Activated naive CD4-positive, alpha-beta T cell treated with anti-CD3 and anti-CD28 coated beads, Interleukin-2, amount 50 U/mL, for 24 hours (primary cell): ENCODE measurements at regions not wholly inside any gene's neighbourhood (a gene's known extent, or its start where the extent isn't known, plus 50 kb on each side); places are given as distances from the start of the nearest gene placed in this dataset.
A peak's percentile ranks its signal among the peaks of the same experiment; 100 is the strongest.

Experiments used
- H3K27ac Mint-ChIP-seq: one replicate; pipeline ENCODE4 v1.8.0; 2021; ENCODE audit warnings: mild to moderate bottlenecking, mixed read lengths
- H3K27me3 Mint-ChIP-seq: one replicate; pipeline ENCODE4 v1.8.0; 2021; ENCODE audit warnings: mixed read lengths
- H3K36me3 Mint-ChIP-seq: one replicate; pipeline ENCODE4 v1.8.0; 2021; ENCODE audit warnings: mixed read lengths
- H3K4me1 Mint-ChIP-seq: one replicate; pipeline ENCODE4 v1.8.0; 2021; ENCODE audit warnings: mixed read lengths
- H3K4me3 Mint-ChIP-seq: one replicate; pipeline ENCODE4 v1.8.0; 2021; ENCODE audit warnings: mild to moderate bottlenecking, mixed read lengths
- H3K9me3 Mint-ChIP-seq: one replicate; pipeline ENCODE4 v1.8.0; 2021; ENCODE audit warnings: mixed read lengths

DNA sequence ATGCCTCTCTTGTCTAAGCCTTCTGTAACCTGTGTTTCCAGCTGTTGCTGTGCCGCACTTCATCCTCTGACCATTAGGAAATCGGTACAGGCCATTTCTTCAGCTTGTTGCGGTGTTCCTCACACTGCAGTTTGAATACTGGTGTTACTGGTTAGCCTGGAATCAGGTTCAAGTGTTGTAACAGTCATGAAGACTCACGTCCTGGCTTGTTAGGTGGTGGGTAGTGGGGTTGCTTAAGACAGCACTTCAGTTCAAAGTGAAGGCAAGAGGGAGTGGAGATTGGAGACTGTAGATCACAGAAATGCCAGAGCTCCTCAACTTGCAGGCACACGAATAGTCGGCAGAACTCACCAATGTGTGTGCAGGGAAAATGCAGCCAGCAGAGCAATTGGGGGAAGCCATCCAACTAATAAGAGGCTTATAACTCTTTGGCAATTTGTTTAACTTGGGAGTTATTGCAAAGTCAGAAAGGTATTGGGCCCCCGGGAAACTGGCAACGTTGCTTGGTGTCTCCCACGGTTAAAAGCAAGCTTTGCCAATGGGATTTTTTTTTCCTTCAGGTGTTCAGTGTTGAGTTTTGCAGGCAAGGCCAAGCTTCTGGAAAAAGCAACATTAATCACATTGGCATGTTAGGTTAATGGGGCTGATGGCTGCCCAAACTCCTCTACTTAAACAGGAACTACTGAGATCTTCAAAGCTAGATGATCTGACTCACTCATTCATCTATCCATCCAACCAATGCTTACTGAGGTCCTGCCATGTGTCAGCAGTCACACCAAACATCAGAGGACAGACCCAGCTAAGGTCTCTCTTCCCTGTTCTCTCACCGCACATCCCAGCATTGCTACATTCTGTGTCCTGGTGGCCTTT is 380.9 kb downstream of the GATA3 start:
- H3K27ac Mint-ChIP-seq, result no peak overlapping the region
- H3K4me3 Mint-ChIP-seq, result no peak overlapping the region
- H3K4me1 Mint-ChIP-seq, result peaks cover 25% of the 10 kb centered on the region

DNA sequence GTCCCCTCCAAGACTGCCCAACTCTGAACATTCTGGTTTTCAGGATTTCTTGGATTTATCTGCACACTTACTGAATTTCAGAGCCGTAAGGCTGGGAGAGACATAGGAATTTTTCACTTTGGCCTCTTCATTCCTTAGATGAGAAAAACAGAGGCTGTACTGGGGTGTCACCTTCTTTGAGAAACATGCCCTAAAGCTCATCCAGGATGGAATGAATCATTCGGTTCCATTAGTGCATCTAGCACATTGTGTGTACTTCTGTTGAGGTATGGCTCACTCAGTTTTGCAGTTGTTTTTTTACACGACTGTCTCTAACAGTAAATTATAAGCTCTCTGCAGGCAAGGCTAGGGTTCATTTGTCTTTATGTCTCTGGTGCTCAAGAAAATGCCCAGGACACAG is 383.4 kb downstream of the GATA3 start:
- no peak overlapping the region for H3K4me3 Mint-ChIP-seq
- no peaks in the 10 kb centered on the region for H3K27me3 Mint-ChIP-seq
- no peaks in the 10 kb centered on the region for H3K36me3 Mint-ChIP-seq
- H3K9me3 Mint-ChIP-seq, result no peaks in the 10 kb centered on the region
- H3K27ac Mint-ChIP-seq, result no peak overlapping the region
- peaks cover 26% of the 10 kb centered on the region for H3K4me1 Mint-ChIP-seq

More for the DNA sequence above, 380.9 kb downstream of the GATA3 start:
- Mint-ChIP-seq H3K36me3 (no peaks in the 10 kb centered on the region), H3K9me3 (no peaks in the 10 kb centered on the region), H3K27me3 (no peaks in the 10 kb centered on the region)

DNA sequence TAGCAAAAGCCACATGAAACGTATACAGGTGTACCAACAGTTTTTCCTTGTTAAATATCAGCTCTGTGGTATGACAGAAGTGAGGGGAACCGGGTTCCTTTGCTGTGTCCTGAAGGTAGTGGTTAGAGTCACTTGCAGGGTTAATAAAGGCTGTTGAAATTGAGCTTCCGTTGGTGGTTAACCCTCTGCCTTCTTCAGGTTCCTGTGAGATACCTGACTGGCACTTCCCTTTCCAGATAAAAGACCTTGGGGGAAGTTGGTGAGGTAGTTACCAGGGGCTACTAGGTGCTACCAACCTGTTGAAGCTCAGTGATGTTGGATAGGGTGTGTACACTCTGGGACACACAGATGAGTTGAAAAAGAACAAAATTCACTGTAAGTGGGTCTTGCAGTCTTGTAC is 384.1 kb downstream of the GATA3 start:
- Mint-ChIP-seq H3K9me3 (no peaks in the 10 kb centered on the region), H3K4me1 (peaks cover 26% of the 10 kb centered on the region), H3K36me3 (no peaks in the 10 kb centered on the region), H3K4me3 (no peak overlapping the region), H3K27me3 (no peaks in the 10 kb centered on the region), H3K27ac (no peak overlapping the region)

DNA sequence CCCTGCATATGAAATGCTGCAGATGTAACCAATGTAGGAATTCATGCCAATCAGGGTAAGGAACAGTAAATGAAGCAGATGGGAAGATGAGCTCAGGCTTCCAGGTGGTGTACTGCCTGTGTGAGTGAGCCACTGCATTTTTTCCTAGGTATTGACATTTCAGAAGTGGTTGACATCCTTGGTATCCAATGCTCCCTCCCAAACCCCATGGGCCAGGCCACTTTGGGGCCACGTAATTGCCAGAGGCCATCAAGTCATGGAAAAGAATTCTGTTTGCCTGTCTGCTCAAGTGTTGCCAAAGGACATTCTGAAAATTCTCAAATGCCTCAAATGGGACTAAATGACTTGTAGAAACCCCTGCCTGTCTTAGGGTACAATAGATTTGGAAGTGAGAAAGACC is 384.6 kb downstream of the GATA3 start:
- Mint-ChIP-seq H3K4me3 (no peak overlapping the region), H3K9me3 (no peaks in the 10 kb centered on the region)

DNA sequence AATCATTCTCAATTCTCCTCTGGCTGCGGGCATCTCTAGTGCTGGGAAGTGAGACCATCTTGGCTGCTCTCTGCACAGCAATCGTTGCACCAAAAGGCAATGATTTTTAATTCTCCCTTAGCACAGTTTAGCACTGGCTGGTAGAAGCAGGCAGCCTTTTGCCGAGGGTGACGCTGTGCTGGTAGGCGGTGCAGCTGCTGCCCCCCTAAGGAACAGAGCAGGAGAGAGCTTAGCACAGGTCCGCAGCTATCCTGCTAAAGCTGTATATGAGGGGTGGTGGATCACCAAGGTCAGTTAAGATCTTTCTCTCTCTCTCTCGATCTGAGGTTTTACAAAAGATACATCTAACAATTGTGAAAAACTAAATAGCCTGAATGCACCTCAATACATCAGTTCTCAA is 390.1 kb downstream of the GATA3 start:
- no peaks in the 10 kb centered on the region for H3K27me3 Mint-ChIP-seq
- no peaks in the 10 kb centered on the region for H3K9me3 Mint-ChIP-seq
- no peak overlapping the region for H3K27ac Mint-ChIP-seq
- no peaks in the 10 kb centered on the region for H3K36me3 Mint-ChIP-seq
- H3K4me3 Mint-ChIP-seq, result no peak overlapping the region
- H3K4me1 Mint-ChIP-seq, result peaks cover 11% of the 10 kb centered on the region

More for the DNA sequence above, 384.6 kb downstream of the GATA3 start:
- no peaks in the 10 kb centered on the region for H3K27me3 Mint-ChIP-seq
- peak overlapping the region; percentile 21 for H3K27ac Mint-ChIP-seq
- H3K4me1 Mint-ChIP-seq, result peaks cover 26% of the 10 kb centered on the region
- no peaks in the 10 kb centered on the region for H3K36me3 Mint-ChIP-seq

DNA sequence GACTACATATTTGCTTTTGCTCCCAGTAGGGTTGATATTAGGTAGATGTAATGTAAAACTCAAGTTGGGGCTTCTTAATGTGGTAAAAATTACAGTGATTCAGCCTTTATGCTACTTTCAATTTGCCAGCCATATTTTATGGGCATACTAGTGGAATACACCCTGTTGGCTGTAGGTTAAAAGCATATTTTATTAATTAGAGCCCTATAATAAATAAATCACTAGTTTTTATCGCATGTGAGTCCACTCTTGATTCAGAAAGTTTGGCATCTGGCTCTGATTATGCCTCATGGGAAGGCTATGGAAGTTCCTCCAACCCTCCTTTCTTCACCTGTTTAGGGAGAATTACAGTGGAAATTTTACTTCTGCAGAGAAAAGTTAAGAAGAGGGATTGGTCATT is 390.9 kb downstream of the GATA3 start:
- H3K4me1 Mint-ChIP-seq, result peaks cover 10% of the 10 kb centered on the region
- no peaks in the 10 kb centered on the region for H3K36me3 Mint-ChIP-seq
- H3K27ac Mint-ChIP-seq, result no peak overlapping the region
- no peaks in the 10 kb centered on the region for H3K27me3 Mint-ChIP-seq
- H3K4me3 Mint-ChIP-seq, result no peak overlapping the region
- H3K9me3 Mint-ChIP-seq, result no peaks in the 10 kb centered on the region

DNA sequence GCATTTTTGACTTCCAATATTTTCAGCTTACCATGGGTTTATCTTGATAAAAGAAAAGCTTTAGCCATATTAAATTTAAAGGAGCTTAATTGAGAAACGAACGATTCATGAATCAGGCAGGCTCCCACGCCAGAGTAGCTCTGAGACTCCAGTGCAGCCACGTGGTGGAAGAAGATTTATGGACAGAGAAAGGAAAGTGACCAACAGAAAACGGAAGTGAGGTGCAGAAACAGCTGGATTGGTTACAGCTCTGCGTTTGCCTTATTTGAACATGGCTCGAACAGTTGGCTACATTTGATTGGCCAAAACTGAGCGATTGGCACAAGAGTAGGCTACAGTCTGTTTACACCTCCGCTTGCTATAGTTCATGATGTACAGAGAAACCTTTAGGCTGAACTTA is 395.4 kb downstream of the GATA3 start:
- Mint-ChIP-seq H3K27me3 (peaks cover 2% of the 10 kb centered on the region), H3K9me3 (no peaks in the 10 kb centered on the region), H3K36me3 (no peaks in the 10 kb centered on the region), H3K27ac (no peak overlapping the region), H3K4me3 (no peak overlapping the region), H3K4me1 (peaks cover 5% of the 10 kb centered on the region)

DNA sequence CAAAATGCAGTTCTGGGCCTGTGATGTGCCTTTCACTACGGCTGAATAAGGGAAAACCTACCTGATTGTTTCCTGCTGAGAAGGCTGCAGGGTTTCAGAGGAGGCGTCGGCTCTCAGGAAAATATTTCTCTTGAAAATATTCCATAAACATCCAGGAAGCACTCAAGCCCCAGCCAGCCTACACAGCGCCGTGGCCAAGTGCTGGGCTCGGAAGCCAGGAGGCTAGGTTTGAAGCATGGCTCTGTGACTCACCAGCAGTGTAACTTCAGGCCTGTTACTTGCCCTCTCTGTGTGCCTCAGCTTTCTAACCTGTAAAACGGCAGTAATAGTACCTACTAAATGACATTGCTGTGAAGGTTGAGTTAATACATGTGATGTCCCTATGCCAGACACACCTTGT is 399.1 kb downstream of the GATA3 start:
- no peak overlapping the region for H3K4me3 Mint-ChIP-seq
- no peaks in the 10 kb centered on the region for H3K36me3 Mint-ChIP-seq
- peaks cover 4% of the 10 kb centered on the region for H3K27me3 Mint-ChIP-seq
- H3K4me1 Mint-ChIP-seq, result peaks cover 4% of the 10 kb centered on the region
- H3K9me3 Mint-ChIP-seq, result no peaks in the 10 kb centered on the region
- no peak overlapping the region for H3K27ac Mint-ChIP-seq

DNA sequence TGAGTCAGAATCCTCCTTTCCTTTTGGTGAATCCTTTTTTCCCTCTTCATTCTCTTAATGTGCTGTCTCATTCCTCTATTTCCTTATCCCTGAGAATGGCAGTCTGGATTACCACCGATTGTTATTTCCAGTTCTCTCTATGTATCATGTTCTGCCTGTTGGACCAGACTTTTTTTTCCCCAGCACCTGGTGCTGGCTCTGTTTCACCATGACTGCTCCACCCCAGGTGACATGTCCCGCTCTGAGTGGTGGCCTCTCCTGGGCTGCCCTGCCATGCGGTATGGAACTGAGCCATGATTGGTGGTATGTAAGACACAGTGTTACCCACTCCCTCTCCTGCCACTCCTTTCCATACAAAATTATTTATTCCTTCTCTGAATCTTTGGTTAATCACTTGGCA is 399.9 kb downstream of the GATA3 start:
- peaks cover 4% of the 10 kb centered on the region for H3K4me1 Mint-ChIP-seq
- no peaks in the 10 kb centered on the region for H3K9me3 Mint-ChIP-seq
- H3K36me3 Mint-ChIP-seq, result no peaks in the 10 kb centered on the region
- peaks cover 6% of the 10 kb centered on the region for H3K27me3 Mint-ChIP-seq
- H3K27ac Mint-ChIP-seq, result peak overlapping the region; percentile 25
- H3K4me3 Mint-ChIP-seq, result no peak overlapping the region

DNA sequence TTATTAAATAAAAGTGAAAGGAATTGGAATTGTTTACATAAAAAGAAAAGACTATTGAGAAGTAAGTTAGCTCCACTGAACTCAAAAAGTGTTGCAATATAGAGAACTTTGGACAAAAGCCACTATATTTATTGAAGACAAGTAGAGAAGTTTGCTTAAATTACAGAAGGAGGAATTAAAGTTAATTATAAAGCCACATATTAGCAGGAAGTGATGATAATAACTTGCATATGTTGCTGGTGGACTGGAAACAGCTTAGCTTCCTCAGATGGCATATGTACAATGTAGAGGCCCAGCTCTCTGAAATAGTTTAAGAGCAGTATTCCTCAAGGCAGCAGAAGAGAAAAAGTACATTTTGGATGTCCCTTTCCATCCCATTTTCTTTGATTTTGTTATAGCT is 400.7 kb downstream of the GATA3 start:
- Mint-ChIP-seq H3K36me3 (no peaks in the 10 kb centered on the region), H3K27ac (no peak overlapping the region), H3K4me3 (no peak overlapping the region), H3K4me1 (peaks cover 4% of the 10 kb centered on the region), H3K9me3 (no peaks in the 10 kb centered on the region), H3K27me3 (peaks cover 6% of the 10 kb centered on the region)

DNA sequence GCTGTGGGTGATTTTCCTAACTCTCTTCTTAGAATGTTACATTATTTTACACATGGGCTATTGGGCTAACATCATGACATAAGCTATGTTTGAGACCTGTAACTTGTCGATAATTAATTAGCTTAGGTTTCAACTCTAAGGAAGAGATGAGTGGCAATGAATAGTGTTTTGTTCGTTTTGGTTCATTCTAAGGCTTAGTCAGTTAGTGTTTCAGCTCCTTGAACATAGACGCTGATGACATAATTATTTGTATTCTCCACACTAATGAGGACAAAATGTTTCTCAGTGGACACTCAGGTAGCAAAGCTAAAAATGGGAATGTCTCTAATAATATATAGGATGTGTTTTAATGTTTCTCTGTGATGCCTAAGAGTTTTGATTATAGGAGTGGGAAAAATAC is 401.9 kb downstream of the GATA3 start:
- H3K27ac Mint-ChIP-seq, result no peak overlapping the region
- H3K27me3 Mint-ChIP-seq, result peaks cover 6% of the 10 kb centered on the region
- no peaks in the 10 kb centered on the region for H3K9me3 Mint-ChIP-seq
- H3K36me3 Mint-ChIP-seq, result peaks cover under 1% of the 10 kb centered on the region
- no peak overlapping the region for H3K4me3 Mint-ChIP-seq
- H3K4me1 Mint-ChIP-seq, result peaks cover 4% of the 10 kb centered on the region

DNA sequence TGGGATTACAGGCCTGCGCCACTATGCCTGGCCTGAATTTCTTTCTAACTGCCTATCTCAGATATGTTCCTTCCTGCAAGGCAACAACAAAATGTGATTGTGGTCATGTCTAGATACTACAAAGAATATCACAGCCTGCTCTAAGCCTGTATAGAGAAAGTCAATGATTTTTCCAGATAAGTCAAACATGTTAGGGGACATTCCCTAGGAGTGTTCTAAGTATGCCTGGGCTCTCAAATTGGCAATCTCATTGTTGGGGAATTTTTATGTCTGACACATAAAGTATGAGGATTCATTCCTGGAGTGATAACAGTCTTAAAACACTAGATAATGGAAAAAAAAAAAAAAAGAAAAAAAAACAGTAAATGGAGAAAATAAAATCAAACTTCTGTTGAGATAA is 406.1 kb downstream of the GATA3 start:
- Mint-ChIP-seq H3K4me1 (no peaks in the 10 kb centered on the region), H3K9me3 (no peaks in the 10 kb centered on the region), H3K36me3 (peaks cover 2% of the 10 kb centered on the region), H3K27ac (no peak overlapping the region), H3K27me3 (peaks cover 8% of the 10 kb centered on the region), H3K4me3 (no peak overlapping the region)

DNA sequence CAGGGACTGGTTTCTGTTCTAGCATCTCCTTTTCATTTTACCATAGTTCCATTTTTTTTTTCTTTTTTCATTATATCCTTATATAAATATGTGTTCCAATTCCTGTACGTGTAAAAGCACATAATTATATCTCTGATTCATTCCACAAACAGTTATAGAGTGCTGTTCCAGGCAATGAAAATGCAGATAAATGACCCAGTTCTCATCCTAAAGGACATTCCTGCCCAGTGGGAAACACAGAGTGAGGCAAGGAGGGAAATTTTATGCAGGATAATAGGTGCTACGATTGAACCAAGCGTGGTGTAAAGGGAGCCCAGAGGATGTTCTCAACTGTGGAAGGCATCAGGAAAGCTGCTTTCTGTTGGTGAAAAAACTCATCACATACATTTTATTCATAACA is 408.1 kb downstream of the GATA3 start:
- no peaks in the 10 kb centered on the region for H3K9me3 Mint-ChIP-seq
- H3K4me1 Mint-ChIP-seq, result no peaks in the 10 kb centered on the region
- H3K36me3 Mint-ChIP-seq, result peaks cover 2% of the 10 kb centered on the region
- H3K27me3 Mint-ChIP-seq, result peaks cover 8% of the 10 kb centered on the region
- H3K4me3 Mint-ChIP-seq, result no peak overlapping the region
- H3K27ac Mint-ChIP-seq, result peak overlapping the region; percentile 5

DNA sequence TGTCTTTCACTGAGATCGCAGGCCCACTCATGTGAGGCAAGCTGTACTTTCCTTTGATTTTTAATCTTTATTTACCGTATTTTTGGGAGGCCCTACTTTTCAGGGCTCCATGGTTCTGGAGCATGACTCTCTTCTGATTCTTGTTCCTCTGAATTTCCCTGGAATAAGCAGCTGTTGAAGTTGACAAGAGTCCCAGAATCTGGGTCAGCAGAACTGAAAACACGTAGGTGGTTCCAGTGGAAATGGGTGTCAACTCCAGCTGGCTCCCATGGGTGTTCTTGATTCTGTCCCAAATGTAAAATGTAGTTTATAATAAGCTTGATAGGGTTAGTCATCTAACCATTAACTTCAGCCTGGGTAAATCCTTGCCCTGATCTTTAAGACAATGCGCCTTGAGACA is 409.4 kb downstream of the GATA3 start:
- Mint-ChIP-seq H3K27me3 (peaks cover 5% of the 10 kb centered on the region), H3K27ac (no peak overlapping the region), H3K4me1 (no peaks in the 10 kb centered on the region), H3K9me3 (no peaks in the 10 kb centered on the region), H3K36me3 (peaks cover 2% of the 10 kb centered on the region), H3K4me3 (no peak overlapping the region)

DNA sequence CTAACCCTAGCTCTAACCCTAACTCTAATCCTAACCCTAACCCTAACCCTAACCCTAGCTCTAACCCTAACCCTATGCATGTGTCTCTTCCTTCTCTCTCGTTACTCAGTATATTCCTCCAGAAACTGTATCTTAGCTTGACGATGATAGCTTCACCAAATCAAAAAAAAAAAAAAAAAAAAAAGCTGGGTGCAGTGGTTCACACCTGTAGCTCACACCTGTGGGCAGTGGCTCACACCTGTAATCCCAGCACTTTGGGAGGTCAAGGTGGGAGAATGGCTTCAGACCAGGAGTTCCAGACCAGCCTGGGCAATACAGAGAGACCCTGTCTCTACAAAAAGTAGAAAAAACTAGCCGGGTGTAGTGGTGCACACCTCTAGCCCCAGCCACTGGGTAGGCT is 414.0 kb downstream of the GATA3 start:
- H3K4me3 Mint-ChIP-seq, result no peak overlapping the region
- no peaks in the 10 kb centered on the region for H3K9me3 Mint-ChIP-seq
- no peak overlapping the region for H3K27ac Mint-ChIP-seq
- H3K36me3 Mint-ChIP-seq, result no peaks in the 10 kb centered on the region
- no peaks in the 10 kb centered on the region for H3K4me1 Mint-ChIP-seq
- H3K27me3 Mint-ChIP-seq, result no peaks in the 10 kb centered on the region

DNA sequence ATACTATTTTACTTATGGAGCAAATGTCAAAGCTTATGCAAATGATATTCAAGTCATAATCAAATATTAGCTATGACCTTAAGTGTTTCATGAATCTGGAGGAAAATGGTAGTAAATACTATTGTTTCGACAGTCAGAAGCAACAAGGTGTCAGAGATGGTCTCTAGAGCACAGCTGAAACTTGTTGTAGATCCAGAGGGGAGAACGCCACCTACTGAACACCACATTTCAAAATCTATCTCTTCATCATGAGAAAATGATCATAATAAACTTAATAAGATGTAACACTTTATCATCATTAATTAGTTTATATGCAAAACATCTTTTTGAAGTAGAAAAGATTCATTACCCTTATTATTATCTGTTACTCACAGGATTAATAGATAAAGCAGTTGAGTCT is 418.7 kb downstream of the GATA3 start:
- H3K27me3 Mint-ChIP-seq, result peaks cover 7% of the 10 kb centered on the region
- no peak overlapping the region for H3K4me3 Mint-ChIP-seq
- no peaks in the 10 kb centered on the region for H3K4me1 Mint-ChIP-seq
- H3K36me3 Mint-ChIP-seq, result no peaks in the 10 kb centered on the region
- no peaks in the 10 kb centered on the region for H3K9me3 Mint-ChIP-seq
- H3K27ac Mint-ChIP-seq, result no peak overlapping the region

DNA sequence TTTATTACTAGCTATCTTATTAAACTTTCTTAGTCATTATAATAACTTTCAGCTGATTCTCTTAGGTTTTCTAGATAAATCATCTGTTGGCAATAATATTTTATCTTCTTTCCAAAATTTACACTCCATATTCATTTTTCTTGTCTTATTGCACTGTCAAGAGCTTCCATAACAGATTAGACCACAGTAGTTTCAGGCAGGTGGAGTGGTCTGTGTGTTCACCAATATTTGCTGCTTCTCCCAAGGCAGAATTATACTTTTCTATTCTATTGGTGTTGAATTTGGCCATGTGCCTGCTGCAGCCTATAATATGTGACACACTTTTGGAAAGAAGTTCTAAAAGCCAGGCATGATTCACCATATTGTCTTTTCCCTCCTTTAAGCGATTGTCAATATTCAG is 422.8 kb downstream of the GATA3 start:
- Mint-ChIP-seq H3K9me3 (no peaks in the 10 kb centered on the region), H3K27me3 (peaks cover 11% of the 10 kb centered on the region), H3K4me3 (no peak overlapping the region), H3K27ac (peak overlapping the region; percentile 19), H3K4me1 (no peaks in the 10 kb centered on the region), H3K36me3 (no peaks in the 10 kb centered on the region)
